Suprapubic skin (tissue), 3 donors: ENCODE measurements at regions not wholly inside any gene's neighbourhood (a gene's known extent, or its start where the extent isn't known, plus 50 kb on each side); places are given as distances from the start of the nearest gene placed in this dataset.

ENCODE experiments used
- POLR2AphosphoS5 ChIP-seq, 3 donors: sonication (generic); formaldehyde crosslinking; IDR thresholded peaks; one replicate each; pipeline ENCODE4 v1.6.1; 2017; ENCODE audit warnings: antibody characterized with exemption in 3 of 3
- TF ChIP-seq, protein P1 (sequence below), 2 donors: fragments of 200-600 bp in 1 of 2; fragments of 450-650 bp in 1 of 2; sonication (generic) in 1 of 2; IDR thresholded peaks; one replicate each; pipeline ENCODE4 v1.5.1; 2016 to 2019; ENCODE audit warnings: antibody characterized with exemption in 2 of 2, mild to moderate bottlenecking in 1 of 2, moderate library complexity in 1 of 2

DNA sequence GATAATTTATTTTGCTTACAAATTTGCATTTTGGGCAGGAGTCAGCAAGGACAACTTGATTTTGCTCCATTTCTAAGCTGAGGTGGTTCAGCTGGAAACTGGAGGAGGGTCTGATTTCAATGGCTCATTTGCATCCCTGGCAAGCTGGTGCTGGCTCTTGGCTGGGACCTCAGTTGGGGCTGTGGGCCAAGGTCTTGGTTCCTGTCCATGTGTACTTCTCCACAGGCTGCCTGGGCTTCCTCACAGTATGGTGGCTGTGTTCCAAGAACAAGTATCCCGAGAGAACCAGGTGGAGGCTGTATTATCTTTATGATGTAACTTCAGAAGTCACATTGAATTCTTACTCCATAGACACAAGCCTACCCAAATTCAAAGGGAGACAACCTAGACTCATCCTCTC lies 77.0 kb upstream of the STX18 start:
- TF ChIP-seq, protein P1, sequence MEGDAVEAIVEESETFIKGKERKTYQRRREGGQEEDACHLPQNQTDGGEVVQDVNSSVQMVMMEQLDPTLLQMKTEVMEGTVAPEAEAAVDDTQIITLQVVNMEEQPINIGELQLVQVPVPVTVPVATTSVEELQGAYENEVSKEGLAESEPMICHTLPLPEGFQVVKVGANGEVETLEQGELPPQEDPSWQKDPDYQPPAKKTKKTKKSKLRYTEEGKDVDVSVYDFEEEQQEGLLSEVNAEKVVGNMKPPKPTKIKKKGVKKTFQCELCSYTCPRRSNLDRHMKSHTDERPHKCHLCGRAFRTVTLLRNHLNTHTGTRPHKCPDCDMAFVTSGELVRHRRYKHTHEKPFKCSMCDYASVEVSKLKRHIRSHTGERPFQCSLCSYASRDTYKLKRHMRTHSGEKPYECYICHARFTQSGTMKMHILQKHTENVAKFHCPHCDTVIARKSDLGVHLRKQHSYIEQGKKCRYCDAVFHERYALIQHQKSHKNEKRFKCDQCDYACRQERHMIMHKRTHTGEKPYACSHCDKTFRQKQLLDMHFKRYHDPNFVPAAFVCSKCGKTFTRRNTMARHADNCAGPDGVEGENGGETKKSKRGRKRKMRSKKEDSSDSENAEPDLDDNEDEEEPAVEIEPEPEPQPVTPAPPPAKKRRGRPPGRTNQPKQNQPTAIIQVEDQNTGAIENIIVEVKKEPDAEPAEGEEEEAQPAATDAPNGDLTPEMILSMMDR (IDR thresholded peaks at IDR 0.05): no peak
- TF ChIP-seq POLR2AphosphoS5 (IDR thresholded peaks at IDR 0.05): no peak
